Caco-2 (cell line): ENCODE measurements at regions not wholly inside any gene's neighbourhood (a gene's known extent, or its start where the extent isn't known, plus 50 kb on each side); places are given as distances from the start of the nearest gene placed in this dataset.

Experiments
- BruUV-seq: library from RNA; stranded (reverse); fragments of 400-500 nt; replicated peaks from 2 replicates; lab custom pipeline; 2021; lab: Mats Ljungman, UMichigan
- CTCF ChIA-PET: fragments of 300-600 bp; sonication (Branson Sonifier 250); formaldehyde crosslinking; loops from one replicate; lab custom pipeline; 2022; ENCODE audit warnings: antibody characterized with exemption; lab: Charles Lee
- POLR2A ChIA-PET: fragments of 300-600 bp; sonication (Branson Sonifier 250); formaldehyde crosslinking; loops from one replicate; lab custom pipeline; 2022; ENCODE audit warnings: antibody characterized with exemption; lab: Charles Lee
- DNase-seq, 2 experiments: peaks; one replicate each; pipeline versions ENCODE4 v3.0.0 to v3.0.0-alpha.2; 2020 to 2022
- H3K27me3 ChIP-seq: replicated peaks from 2 replicates; pipeline ENCODE4 v1.6.0; 2011; ENCODE audit warnings: low read length; ENCODE audit not compliant: control insufficient read depth, insufficient read depth
- H3K36me3 ChIP-seq: 2 replicates; pipeline ENCODE4 v1.5.1; 2011; ENCODE audit warnings: low read length; ENCODE audit not compliant: control insufficient read depth, insufficient read depth
- H3K4me1 ChIP-seq: fragments of 250-450 bp; sonication (Bioruptor Pico); 2 replicates; pipeline ENCODE4 v1.5.1; 2020; ENCODE audit warnings: mild to moderate bottlenecking
- H3K4me3 ChIP-seq: 2 replicates; pipeline ENCODE4 v1.5.1; 2011; ENCODE audit warnings: low read depth, mild to moderate bottlenecking, control low read depth, low read length
- H3K9me3 ChIP-seq: fragments of 250-450 bp; sonication (Bioruptor Pico); 2 replicates; pipeline ENCODE4 v1.5.1; 2020; ENCODE audit warnings: mild to moderate bottlenecking, moderate library complexity
- H3K27ac Mint-ChIP-seq: one replicate; pipeline ENCODE4 v1.8.0; 2022; ENCODE audit warnings: mixed read lengths; ENCODE audit not compliant: unreplicated experiment
- H3K27me3 Mint-ChIP-seq: one replicate; pipeline ENCODE4 v1.8.0; 2022; ENCODE audit warnings: mixed read lengths; ENCODE audit not compliant: insufficient read depth, unreplicated experiment
- H3K36me3 Mint-ChIP-seq: one replicate; pipeline ENCODE4 v1.8.0; 2022; ENCODE audit warnings: mild to moderate bottlenecking, mixed read lengths; ENCODE audit not compliant: insufficient read depth, unreplicated experiment
- H3K4me1 Mint-ChIP-seq: one replicate; pipeline ENCODE4 v1.8.0; 2022; ENCODE audit warnings: low read depth, mixed read lengths; ENCODE audit not compliant: unreplicated experiment
- H3K4me3 Mint-ChIP-seq: one replicate; pipeline ENCODE4 v1.8.0; 2022; ENCODE audit warnings: mild to moderate bottlenecking, moderate library complexity, mixed read lengths; ENCODE audit not compliant: unreplicated experiment
- H3K9me3 Mint-ChIP-seq: one replicate; pipeline ENCODE4 v1.8.0; 2022; ENCODE audit warnings: mixed read lengths; ENCODE audit not compliant: unreplicated experiment
- CTCF ChIP-seq, 2 experiments: fragments of 200-600 bp in 1 of 2; IDR thresholded peaks; 1 replicate in 1 of 2; 2 replicates in 1 of 2; pipeline versions ENCODE4 v1.5.1 to v1.8.0; 2011 to 2022; ENCODE audit warnings: antibody characterized with exemption in 1 of 2, control low read depth in 1 of 2, inconsistent platforms in 1 of 2, low read depth in 1 of 2, low read length in 1 of 2, mild to moderate bottlenecking in 1 of 2, moderate library complexity in 1 of 2; ENCODE audit not compliant: insufficient read depth in 1 of 2, severe bottlenecking in 1 of 2, unreplicated experiment in 1 of 2
- intact Hi-C: fragments of 100-400 bp; cut with micrococcal nuclease; formaldehyde crosslinking; loops from one replicate; pipeline ENCODE4 v1.10.0; 2022; ENCODE audit not compliant: unreplicated experiment

- no peaks in the 10 kb centered on the region for H3K27me3 ChIP-seq
- H3K36me3 ChIP-seq = no peaks in the 10 kb centered on the region
- H3K36me3 Mint-ChIP-seq = no peaks in the 10 kb centered on the region
- POLR2A ChIA-PET = no interaction called here
- no peak overlapping the region for H3K4me3 ChIP-seq
- intact Hi-C loops = no loop called here
- DNase-seq = no peak
- H3K4me3 Mint-ChIP-seq = no peak overlapping the region
- H3K27me3 Mint-ChIP-seq = no peaks in the 10 kb centered on the region
- no peak for TF ChIP-seq CTCF (IDR thresholded peaks at IDR 0.05; ENCODE audit: insufficient read depth in 1 of 2, low read depth in 1 of 2, low read length in 1 of 2, severe bottlenecking in 1 of 2, unreplicated experiment in 1 of 2)
- CTCF ChIA-PET = interaction anchor here (0.7 kb wide), 1 partner anchor 53 kb away, joined by 3 read pairs; no protein-coding TSS in a partner anchor
- H3K4me1 Mint-ChIP-seq = no peaks in the 10 kb centered on the region
- no peak overlapping the region for H3K27ac Mint-ChIP-seq
- H3K4me1 ChIP-seq = no peaks in the 10 kb centered on the region
- no peaks in the 10 kb centered on the region for H3K9me3 ChIP-seq
- H3K9me3 Mint-ChIP-seq = peaks cover 15% of the 10 kb centered on the region
- no TSS peak for BruUV-seq
Observed at GRCh38 chr20:11084508-11084907, 410.7 kb upstream of the JAG1 start.

- intact Hi-C loops = no loop called here
- Histone ChIP-seq H3K27me3 (no peaks in the 10 kb centered on the region), H3K4me1 (no peaks in the 10 kb centered on the region), H3K4me3 (no peak overlapping the region), H3K36me3 (no peaks in the 10 kb centered on the region), H3K9me3 (no peaks in the 10 kb centered on the region)
- Mint-ChIP-seq H3K4me3 (no peak overlapping the region), H3K27ac (no peak overlapping the region), H3K9me3 (peaks cover 15% of the 10 kb centered on the region), H3K27me3 (no peaks in the 10 kb centered on the region), H3K36me3 (no peaks in the 10 kb centered on the region), H3K4me1 (no peaks in the 10 kb centered on the region)
- ChIA-PET CTCF (no interaction called here), POLR2A (no interaction called here)
- no TSS peak for BruUV-seq
- DNase-seq = no peak
- TF ChIP-seq CTCF (IDR thresholded peaks at IDR 0.05; ENCODE audit: insufficient read depth in 1 of 2, low read depth in 1 of 2, low read length in 1 of 2, severe bottlenecking in 1 of 2, unreplicated experiment in 1 of 2) = no peak
Observed at GRCh38 chr20:11086970-11087369, 413.2 kb upstream of the JAG1 start.

- BruUV-seq = no TSS peak
- no peak overlapping the region for H3K27ac Mint-ChIP-seq
Observed at GRCh38 chr20:11090751-11091150, 417.0 kb upstream of the JAG1 start.

More at GRCh38 chr20:11090751-11091150, 417.0 kb upstream of the JAG1 start:
- intact Hi-C loops = no loop called here
- Mint-ChIP-seq H3K36me3 (no peaks in the 10 kb centered on the region), H3K4me3 (no peak overlapping the region), H3K9me3 (peaks cover 15% of the 10 kb centered on the region), H3K27me3 (no peaks in the 10 kb centered on the region), H3K4me1 (no peaks in the 10 kb centered on the region)
- Histone ChIP-seq H3K4me3 (no peak overlapping the region), H3K27me3 (no peaks in the 10 kb centered on the region), H3K9me3 (no peaks in the 10 kb centered on the region), H3K36me3 (no peaks in the 10 kb centered on the region), H3K4me1 (no peaks in the 10 kb centered on the region)
- POLR2A ChIA-PET = no interaction called here
- CTCF ChIA-PET = no interaction called here
- DNase-seq = no peak
- TF ChIP-seq CTCF (IDR thresholded peaks at IDR 0.05; ENCODE audit: insufficient read depth in 1 of 2, low read depth in 1 of 2, low read length in 1 of 2, severe bottlenecking in 1 of 2, unreplicated experiment in 1 of 2) = no peak
